MM.1S (cell line): ENCODE measurements at regions not wholly inside any gene's neighbourhood (a gene's known extent, or its start where the extent isn't known, plus 50 kb on each side); places are given as distances from the start of the nearest gene placed in this dataset.

Source experiments
- DNase-seq: peaks from one replicate; pipeline ENCODE4 v3.0.0-alpha.2; 2015
- H2AFZ ChIP-seq: fragments of 300-600 bp; sonication (generic); 2 replicates; pipeline ENCODE4 v1.6.0; 2016; ENCODE audit warnings: antibody characterized with exemption, low read length
- H3F3A ChIP-seq: fragments of 300-600 bp; sonication (generic); 2 replicates; pipeline ENCODE4 v1.6.1; 2016; ENCODE audit warnings: mild to moderate bottlenecking, antibody characterized with exemption, low read length, moderate library complexity, mixed read lengths; ENCODE audit not compliant: insufficient read depth
- H3K27ac ChIP-seq: fragments of 300-600 bp; sonication (generic); 2 replicates; pipeline ENCODE4 v1.5.1; 2016; ENCODE audit warnings: mild to moderate bottlenecking, low read length
- H3K27me3 ChIP-seq: fragments of 300-600 bp; sonication (generic); replicated peaks from 2 replicates; pipeline ENCODE4 v1.6.0; 2016; ENCODE audit warnings: low read length; ENCODE audit not compliant: insufficient read depth
- H3K36me3 ChIP-seq: fragments of 300-600 bp; sonication (generic); replicated peaks from 2 replicates; pipeline ENCODE4 v1.6.1; 2016; ENCODE audit warnings: mild to moderate bottlenecking, low read length, mixed read lengths; ENCODE audit not compliant: insufficient read depth
- H3K4me1 ChIP-seq: fragments of 300-600 bp; sonication (generic); 2 replicates; pipeline ENCODE4 v1.6.1; 2016; ENCODE audit warnings: low read length, mixed read lengths
- H3K4me2 ChIP-seq: fragments of 300-600 bp; sonication (generic); 2 replicates; pipeline ENCODE4 v1.6.0; 2016; ENCODE audit warnings: low read depth, low read length
- H3K4me3 ChIP-seq: fragments of 300-600 bp; sonication (generic); 2 replicates; pipeline ENCODE4 v1.5.1; 2016; ENCODE audit warnings: low read length, mixed read lengths
- H3K79me2 ChIP-seq: fragments of 300-600 bp; sonication (generic); 2 replicates; pipeline ENCODE4 v1.6.1; 2016; ENCODE audit warnings: mixed run types, low read length, mixed read lengths
- H3K9ac ChIP-seq: fragments of 300-600 bp; sonication (generic); 2 replicates; pipeline ENCODE4 v1.6.1; 2016; ENCODE audit warnings: low read length, mixed read lengths
- H3K9me2 ChIP-seq: fragments of 300-600 bp; sonication (generic); replicated peaks from 2 replicates; pipeline ENCODE4 v1.6.1; 2016; ENCODE audit warnings: mild to moderate bottlenecking, low read length, mixed read lengths; ENCODE audit not compliant: insufficient read depth
- H3K9me3 ChIP-seq: fragments of 300-600 bp; sonication (generic); replicated peaks from 2 replicates; pipeline ENCODE4 v1.6.1; 2016; ENCODE audit warnings: mild to moderate bottlenecking, low read length, mixed read lengths; ENCODE audit not compliant: insufficient read depth
- H4K20me1 ChIP-seq: fragments of 300-600 bp; sonication (generic); 2 replicates; pipeline ENCODE4 v1.6.1; 2016; ENCODE audit warnings: mild to moderate bottlenecking, low read length, moderate library complexity, mixed read lengths; ENCODE audit not compliant: insufficient read depth
- EZH2 ChIP-seq: fragments of 300-600 bp; sonication (generic); optimal IDR thresholded peaks from 2 replicates; pipeline ENCODE3; 2017; ENCODE audit warnings: low read depth, mild to moderate bottlenecking, antibody characterized with exemption, low read length, mixed read lengths
- EZH2phosphoT487 ChIP-seq: fragments of 300-600 bp; sonication (generic); IDR thresholded peaks from 2 replicates; pipeline ENCODE4 v1.6.1; 2018; ENCODE audit warnings: antibody characterized with exemption, low read length
- TF ChIP-seq, protein P1 (sequence below): fragments of 300-600 bp; sonication (generic); IDR thresholded peaks from 2 replicates; pipeline ENCODE4 v1.5.1; 2016; ENCODE audit warnings: antibody characterized with exemption, low read length, mixed read lengths

DNA sequence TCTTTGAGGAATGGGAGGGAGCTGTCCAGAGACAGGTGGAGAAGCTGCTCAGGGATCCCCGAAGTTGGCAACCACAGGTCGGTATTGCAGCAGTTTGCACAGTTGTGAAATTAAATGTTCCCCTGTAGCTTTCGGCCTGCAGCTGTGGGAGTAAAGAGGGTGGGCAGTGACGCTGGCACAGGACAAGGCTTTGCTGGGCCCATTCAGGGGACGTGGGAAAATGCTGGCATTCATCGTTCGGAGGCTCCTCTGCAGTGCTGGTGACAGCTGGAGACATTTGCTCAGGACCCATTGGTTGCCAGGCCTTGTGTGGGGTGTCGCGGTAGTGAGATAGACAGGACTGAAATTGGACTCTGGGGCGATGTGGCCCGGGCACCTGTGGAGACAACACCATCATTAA lies 173.7 kb downstream of the MYCN start:
- H3K9me2 ChIP-seq = no peaks in the 10 kb centered on the region
- H3K9me3 ChIP-seq = no peaks in the 10 kb centered on the region
- no peak overlapping the region for H3K4me3 ChIP-seq
- no peaks in the 10 kb centered on the region for H3K27me3 ChIP-seq
- H3K79me2 ChIP-seq = no peaks in the 10 kb centered on the region
- H3K36me3 ChIP-seq = no peaks in the 10 kb centered on the region
- H3F3A ChIP-seq = no peaks in the 10 kb centered on the region
- no peaks in the 10 kb centered on the region for H3K4me1 ChIP-seq
- no peak for TF ChIP-seq EZH2
- TF ChIP-seq EZH2phosphoT487 = no peak
- TF ChIP-seq, protein P1, sequence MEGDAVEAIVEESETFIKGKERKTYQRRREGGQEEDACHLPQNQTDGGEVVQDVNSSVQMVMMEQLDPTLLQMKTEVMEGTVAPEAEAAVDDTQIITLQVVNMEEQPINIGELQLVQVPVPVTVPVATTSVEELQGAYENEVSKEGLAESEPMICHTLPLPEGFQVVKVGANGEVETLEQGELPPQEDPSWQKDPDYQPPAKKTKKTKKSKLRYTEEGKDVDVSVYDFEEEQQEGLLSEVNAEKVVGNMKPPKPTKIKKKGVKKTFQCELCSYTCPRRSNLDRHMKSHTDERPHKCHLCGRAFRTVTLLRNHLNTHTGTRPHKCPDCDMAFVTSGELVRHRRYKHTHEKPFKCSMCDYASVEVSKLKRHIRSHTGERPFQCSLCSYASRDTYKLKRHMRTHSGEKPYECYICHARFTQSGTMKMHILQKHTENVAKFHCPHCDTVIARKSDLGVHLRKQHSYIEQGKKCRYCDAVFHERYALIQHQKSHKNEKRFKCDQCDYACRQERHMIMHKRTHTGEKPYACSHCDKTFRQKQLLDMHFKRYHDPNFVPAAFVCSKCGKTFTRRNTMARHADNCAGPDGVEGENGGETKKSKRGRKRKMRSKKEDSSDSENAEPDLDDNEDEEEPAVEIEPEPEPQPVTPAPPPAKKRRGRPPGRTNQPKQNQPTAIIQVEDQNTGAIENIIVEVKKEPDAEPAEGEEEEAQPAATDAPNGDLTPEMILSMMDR = no peak
- no peak overlapping the region for H3K27ac ChIP-seq
- H2AFZ ChIP-seq = no peak overlapping the region
- H4K20me1 ChIP-seq = no peaks in the 10 kb centered on the region
- H3K9ac ChIP-seq = no peak overlapping the region
- H3K4me2 ChIP-seq = no peak overlapping the region
- no peak for DNase-seq

DNA sequence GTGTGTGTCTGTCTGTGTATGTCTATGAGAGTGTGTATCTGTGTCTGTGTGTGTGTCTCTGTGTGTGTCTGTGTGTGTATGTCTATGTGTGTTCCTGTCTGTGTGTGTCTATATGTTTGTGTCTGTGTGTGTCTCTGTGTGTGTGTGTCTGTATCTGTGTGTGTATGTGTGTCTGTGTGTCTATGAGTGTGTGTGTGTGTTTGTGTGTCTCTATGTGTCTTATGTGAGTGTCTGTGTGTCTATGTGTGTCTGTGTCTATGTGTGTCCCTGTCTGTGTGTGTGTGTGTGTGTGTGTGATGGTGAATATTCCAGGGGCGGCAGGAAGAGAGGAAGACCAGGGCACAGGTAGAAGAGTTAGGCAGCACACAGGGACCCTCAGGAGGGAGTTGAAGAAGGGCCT lies 173.2 kb downstream of the MYCN start:
- Histone ChIP-seq H3K79me2 (no peaks in the 10 kb centered on the region), H3K9ac (no peak overlapping the region), H3K4me1 (no peaks in the 10 kb centered on the region), H2AFZ (no peak overlapping the region), H3K9me2 (no peaks in the 10 kb centered on the region), H3K36me3 (no peaks in the 10 kb centered on the region), H3K4me2 (no peak overlapping the region), H3F3A (no peaks in the 10 kb centered on the region), H3K9me3 (no peaks in the 10 kb centered on the region), H3K27ac (no peak overlapping the region), H3K4me3 (no peak overlapping the region), H3K27me3 (no peaks in the 10 kb centered on the region), H4K20me1 (no peaks in the 10 kb centered on the region)
- TF ChIP-seq EZH2 (no peak), EZH2phosphoT487 (no peak)
- TF ChIP-seq, protein P1 = no peak
- DNase-seq = no peak

DNA sequence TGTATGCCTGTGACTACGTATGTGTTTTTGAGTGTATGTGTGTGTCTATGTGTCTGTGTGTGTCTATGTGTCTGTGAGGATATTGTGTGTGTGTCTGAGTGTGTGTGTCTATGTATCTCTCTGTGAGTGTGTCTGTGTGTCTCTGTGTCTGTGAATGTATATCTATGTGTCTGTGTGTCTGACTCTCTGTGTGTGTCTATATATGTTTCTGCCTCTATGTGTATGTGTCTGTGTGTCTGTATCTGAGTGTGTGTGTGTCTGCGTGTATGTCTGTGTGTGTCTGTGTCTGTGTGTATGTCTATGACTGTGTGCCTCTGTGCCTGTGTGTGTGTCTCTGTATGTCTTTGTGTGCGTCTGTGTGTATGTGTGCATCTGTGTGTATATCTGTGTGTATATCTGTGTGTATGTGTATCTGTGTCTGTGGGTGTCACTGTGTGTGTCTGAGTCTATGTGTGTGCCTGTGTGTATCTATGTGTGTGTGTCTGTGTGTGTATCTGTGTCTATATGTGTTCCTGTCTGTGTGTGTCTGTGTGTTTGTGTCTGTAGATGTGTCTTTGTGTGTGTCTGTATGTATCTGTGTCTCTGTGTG lies 172.7 kb downstream of the MYCN start:
- Histone ChIP-seq H3K27me3 (no peaks in the 10 kb centered on the region), H3K36me3 (no peaks in the 10 kb centered on the region), H3K79me2 (no peaks in the 10 kb centered on the region), H3K9me3 (no peaks in the 10 kb centered on the region), H3F3A (no peaks in the 10 kb centered on the region), H3K9me2 (no peaks in the 10 kb centered on the region), H3K9ac (no peak overlapping the region), H3K27ac (no peak overlapping the region), H3K4me2 (no peak overlapping the region), H4K20me1 (no peaks in the 10 kb centered on the region), H2AFZ (no peak overlapping the region), H3K4me3 (no peak overlapping the region), H3K4me1 (no peaks in the 10 kb centered on the region)
- no peak for DNase-seq
- TF ChIP-seq, protein P1 = no peak
- TF ChIP-seq EZH2phosphoT487 (no peak), EZH2 (no peak)
